Nucleus accumbens (tissue), 56 donors: ENCODE measurements at regions not wholly inside any gene's neighbourhood (a gene's known extent, or its start where the extent isn't known, plus 50 kb on each side); places are given as distances from the start of the nearest gene placed in this dataset.
"Not testable (repeated sequence)": the region's sequence is repeated elsewhere in the genome, so short reads cannot be mapped to it uniquely, and the experiment has no call there.

Source experiments
- DNase-seq, 56 donors: peaks; one replicate each; lab custom pipeline; 2025; lab: John Stamatoyannopoulos, UW

DNA sequence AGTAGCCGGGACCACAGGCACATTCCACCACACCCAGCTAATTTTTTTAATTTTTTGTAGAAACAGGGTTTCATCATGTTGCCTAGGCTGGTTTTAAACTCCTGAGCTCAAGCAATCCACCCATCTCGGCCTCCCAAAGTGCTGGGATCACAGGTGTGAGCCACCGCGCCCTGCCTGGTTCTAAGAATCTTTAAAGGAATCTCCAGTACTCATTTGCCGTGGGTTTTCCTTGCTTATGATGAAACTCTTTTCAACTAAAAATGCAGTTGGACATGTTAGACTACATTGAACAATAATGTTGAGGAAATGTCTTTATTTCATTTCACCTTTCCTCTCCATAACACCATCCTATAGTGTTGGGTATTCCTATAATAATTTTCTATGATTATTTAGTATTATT, 121.6 kb downstream of the ZNF281 start:
- DNase-seq: no peak

DNA sequence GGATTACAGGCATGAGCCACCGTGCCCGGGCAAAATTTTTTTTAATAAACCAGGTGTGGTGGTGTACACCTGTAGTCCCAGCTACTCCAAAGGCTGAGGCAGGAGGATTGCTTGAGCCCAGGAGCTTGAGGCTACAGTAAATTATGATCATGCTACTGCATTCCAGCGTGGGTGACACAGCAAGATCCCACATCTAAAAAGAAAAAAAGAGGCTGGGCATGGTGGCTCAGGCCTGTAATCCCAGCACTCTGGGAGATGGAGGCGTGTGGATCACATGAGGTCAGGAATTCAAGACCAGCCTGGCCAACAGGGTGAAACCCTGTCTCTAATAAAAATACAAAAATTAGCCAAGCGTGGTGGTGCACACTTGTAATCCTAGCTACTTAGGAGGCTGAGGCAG, 125.6 kb downstream of the ZNF281 start:
- not testable (repeated sequence) for DNase-seq

DNA sequence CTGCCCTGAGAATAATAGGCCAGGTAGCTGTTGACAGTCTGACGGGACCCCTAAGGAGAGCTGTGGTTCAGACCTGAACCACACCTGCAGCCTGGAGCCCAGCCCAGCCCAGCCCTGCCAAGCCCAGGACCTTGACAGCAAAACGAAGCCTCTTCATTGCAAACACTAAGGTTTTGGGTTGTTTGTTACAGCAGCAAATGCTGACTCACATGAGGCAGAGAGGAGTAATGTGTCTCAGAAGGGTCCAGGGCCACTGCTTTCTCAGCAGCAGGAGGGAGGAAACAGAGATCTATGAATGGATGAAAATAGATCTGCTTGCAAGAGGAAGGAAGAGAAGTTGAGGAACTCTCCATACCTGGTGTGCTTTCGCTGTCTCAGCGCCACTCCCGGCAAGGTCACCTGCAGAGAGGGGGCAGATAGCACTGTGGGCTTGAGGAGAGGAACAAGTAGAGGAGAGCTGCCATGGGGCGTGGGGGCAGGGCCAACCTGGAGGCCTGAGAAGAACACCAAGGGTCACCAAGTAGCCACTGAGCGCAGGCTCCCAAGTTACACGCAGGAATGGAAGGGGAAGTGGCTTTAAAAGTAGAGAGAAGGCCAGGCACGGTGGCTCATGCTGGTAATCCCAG, 127.2 kb downstream of the ZNF281 start:
- DNase-seq: no peak

DNA sequence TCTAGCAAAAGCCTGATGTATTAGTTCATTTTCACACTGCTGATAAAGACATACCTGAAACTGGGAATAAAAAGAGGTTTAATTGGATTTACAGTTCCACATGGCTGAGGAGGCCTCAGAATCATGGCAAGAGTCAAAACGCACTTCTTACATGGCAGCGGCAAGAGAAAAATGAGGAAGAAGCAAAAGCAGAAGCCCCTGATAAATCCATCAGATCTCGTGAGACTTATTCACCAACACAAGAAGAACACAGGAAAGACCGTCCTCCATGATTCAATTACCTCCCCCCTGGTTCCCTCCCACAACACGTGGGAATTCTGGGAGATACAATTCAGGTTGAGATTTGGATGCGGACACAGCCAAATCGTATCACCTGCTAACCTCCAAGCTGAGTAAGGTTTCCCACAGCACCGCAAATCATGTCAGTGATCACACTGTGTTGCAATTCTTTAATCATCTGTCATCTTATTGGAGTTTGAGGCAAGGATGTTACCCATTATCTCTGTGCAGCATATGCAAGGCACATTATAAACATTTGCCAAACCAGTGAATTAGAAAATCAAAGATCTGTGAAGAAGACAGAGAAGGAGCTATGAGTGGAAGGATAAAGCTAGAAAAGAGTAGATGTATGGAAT, 128.5 kb downstream of the ZNF281 start:
- DNase-seq: no peak

DNA sequence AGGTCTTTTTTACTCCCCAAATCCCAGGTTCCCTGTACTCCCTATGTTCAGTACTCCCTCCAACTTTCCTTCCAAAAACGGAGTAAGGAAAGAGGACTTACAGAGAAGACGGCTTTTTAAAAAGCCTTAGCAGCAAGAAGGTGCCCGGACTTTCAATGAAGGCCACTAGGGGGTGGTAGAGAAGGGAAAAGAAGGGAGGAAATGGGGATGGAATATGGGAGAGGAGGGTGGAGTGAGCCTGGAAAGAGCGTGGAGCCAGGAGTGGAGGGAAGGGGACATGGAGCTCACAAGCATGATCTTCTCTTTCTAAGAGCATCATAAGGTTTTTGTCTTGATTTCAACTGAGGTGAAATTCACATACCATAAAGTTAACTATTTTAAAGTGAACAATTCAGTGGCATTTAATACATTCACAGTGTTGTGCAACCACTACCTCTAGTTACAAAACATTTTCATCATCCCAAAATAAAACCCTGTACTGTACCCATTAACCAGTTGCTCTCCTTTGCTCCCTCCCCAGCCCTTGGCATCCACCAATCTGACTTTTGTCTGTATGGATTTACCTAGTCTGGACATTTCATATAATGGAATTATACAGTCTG, 129.9 kb downstream of the ZNF281 start:
- peak in 23 of 56 donors; percentile 2 to 48 (median 16) for DNase-seq

DNA sequence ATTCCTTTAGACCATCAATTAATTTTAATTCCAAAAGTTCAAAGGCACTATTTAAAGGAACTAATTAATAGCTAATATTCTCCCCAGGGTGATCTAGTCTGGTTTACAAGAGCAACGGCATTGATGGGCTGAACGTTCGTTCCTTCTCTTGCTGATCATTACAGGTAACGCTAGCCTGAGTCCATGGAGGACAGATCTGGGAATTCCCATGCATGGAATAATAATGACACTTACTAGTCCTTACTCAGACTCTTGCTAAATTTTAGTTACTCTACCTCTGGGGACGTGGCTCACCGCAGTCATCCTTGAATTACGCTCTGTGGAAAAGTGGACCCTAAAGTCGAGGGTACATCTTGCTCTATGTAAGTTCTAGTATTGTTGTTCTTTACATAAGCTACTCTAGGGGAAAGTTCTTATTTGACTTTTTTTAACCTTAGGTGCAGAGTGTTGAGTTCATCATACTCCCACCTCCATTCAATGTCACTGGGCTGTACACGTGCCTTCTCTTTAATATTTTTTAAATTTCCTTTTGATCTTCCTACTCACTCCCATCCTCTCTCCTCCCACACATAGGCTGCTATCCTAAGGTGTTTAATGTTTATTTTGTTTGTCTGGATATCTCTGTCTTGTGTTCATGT, 133.9 kb downstream of the ZNF281 start:
- no peak for DNase-seq

DNA sequence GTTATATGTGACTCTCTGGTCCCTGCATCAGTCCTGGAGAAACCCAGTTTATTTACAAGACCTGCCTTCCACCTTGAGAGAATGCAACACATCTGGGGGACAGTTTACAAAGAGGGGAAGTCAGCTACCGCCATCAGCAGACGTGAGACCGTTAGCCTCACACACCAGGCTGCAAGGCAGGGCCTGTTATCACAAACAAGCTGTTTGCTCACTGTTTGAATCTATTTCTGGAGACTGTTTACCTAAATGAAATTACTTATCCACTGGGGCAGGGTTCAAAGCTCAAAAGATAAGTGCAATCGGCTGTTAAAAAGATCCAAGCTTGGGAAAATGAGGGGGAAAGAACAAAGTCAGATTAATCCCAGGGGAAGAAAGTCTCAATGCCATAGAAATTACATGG, 134.4 kb downstream of the ZNF281 start:
- DNase-seq: no peak

DNA sequence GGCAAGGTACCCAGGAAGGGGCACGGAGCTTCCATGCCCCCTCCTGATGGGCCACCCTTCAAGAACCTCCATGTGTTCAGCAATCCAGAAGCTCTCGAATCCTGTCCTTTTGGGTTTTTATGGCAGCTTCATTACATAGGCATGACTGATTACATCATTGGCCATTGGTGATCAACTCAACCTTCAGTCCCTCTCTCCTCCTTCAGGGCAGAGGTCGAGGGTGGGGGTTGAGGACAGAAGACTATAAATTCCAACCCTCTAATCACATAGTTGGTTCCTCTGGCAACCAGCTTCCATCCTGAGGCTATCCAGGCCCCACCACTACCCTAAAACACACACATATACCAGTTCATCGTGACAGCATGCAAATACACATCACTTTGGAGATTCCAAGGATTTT, 135.7 kb downstream of the ZNF281 start:
- no peak for DNase-seq

DNA sequence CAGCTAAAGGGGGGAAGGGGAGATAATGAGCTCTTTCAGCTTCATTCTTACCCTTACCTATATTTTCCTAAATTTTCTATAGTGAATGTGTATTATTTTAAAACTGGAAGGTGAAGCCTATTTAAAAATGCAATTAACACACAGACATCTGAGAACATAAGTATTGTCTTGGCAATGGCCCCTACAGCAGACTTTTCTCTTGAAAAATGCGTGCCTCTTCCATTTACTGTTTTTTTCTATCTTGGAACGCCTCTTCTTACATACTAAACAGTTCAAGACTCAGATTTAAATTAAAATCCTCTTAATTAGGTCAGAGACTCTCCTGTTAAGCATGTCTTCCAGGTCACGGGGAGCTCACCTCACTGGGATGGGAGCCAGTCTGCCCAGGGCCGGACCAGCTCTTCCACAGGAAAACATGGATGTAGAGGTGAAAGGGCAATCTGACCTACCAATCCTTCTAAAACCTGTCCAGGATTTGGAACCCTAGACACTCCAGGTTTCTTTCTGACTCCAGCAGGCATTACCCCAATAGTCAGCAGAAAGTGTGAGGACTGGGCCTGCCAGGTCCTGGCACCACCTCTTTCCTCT, 137.3 kb downstream of the ZNF281 start:
- DNase-seq: no peak

DNA sequence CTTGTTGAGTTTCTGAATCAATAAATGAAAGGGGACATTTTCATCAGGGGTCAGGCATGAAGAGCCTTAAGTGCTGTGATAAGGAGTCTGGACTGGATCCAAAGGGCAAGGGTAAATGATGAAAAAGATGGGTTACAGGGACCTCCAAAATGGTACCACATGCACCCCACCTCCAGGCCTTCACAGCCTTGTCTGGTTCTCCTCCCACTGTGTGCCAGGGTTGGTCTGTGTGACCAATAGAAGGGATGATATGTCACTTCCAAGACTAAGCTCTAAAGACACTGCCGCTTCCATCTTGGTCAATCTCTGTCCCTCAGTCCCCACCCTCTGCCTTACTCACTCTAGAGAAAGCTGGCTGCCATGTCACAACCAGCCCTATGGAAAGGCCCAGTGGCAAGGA, 140.6 kb downstream of the ZNF281 start:
- DNase-seq: no peak

DNA sequence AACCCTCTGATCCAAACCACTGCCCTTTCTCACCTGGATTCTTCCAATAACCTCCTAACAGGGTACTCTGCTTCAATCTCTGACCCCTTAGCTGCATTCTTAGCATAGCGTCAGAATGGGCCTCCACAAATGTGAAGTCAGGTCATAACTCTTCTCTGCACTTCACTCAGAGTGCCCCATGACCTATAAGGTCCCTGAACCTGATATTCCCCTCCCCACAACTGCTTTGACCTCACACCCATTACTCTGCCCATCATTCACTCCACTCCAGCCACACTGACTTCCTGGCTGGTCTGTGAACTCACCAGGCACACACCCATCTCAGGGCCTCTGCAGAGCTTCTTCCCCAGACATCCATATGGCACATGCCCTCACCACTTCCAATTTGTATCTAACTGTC, 141.9 kb downstream of the ZNF281 start:
- no peak for DNase-seq

DNA sequence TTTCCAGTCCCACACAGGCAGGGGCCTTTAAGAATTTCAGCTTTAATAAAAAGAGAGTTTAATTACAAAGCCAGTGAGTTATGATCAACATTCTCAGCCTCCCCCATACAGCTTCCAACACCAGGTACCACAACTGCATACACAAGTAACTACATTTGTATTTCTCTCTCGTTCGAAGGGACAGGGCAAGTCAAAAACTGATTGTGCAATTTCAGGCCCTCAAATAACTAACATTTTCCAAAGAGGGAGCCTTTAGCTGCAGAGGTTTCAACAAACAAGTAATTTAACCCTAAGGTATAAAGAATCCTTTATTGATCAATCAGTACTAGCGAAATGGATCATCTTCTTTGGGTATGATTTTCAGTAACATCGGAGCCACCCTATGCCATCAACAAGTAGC, 142.4 kb downstream of the ZNF281 start:
- DNase-seq: no peak

DNA sequence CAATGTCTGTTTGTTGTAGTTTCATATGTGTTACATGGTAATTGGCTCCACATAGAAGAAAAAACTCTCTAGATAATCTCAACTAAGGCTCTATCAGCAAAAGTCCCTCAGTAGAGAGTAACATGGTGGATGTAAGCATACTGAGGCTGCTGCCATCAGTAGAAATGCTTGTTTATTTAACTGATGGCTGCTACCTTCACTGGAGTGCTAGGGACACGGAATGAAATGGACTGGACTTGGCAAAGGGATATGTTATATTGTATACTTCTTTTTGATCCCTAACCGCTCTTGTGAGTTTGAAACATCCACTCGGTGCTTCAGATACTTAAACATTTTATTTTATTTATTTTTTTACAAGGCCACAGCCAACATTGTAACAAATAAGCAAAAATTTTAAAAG, 143.0 kb downstream of the ZNF281 start:
- no peak for DNase-seq

DNA sequence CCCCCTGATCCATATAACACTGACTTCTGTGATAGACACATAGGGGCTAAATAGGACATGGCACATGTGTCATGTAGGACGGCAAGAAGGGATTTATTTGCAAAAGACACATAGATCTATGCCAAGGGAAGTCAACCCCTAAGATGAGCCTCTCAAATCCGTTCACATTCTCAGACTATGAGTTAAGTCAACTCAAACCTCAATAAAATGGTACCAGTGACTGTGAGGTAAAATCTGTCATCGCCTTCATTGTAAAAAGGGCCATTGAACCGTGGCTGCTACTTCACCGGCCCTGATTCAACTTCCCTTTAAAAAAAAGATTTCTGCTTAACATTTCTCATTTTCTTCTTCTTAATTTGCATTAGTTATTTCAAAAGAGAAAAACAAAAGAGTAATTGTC, 144.0 kb downstream of the ZNF281 start:
- DNase-seq: no peak

DNA sequence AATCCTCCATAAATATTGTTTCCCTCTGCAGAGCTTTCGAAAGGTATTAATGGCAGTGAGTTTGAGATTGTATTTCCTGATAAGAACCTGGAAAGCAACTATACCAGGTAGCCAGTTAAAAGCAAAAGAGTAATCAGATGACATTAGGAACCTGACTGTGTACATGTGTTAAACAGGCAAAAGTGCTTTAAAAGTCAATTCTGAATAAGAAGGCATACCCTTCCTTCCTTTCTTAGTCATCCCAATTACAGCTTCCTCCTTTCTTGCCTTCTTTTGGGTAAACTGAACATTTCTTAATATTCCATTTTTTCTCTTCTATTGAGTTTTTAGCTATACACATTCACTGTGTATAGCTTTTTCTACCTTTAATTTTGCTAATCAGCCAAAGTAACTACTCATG, 144.7 kb downstream of the ZNF281 start:
- no peak for DNase-seq

DNA sequence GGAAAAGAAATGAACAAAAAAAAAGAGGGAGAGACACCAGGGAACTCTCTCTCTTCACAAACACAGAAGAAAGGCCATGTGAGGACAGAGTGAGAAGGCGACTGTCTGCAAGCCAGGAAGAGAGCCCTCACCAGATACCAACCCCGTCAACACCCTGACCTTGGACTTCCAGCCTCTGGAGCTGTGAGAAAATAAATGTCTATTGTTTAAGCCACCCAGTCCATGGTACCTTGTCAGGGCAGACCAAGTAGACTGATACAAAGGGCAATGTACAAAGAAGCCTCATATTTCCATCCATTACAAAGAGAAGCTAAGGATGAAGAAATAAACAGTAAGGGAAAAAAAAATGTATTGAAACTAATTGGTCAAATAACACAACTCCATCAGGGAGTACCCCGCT, 146.6 kb downstream of the ZNF281 start:
- no peak for DNase-seq

DNA sequence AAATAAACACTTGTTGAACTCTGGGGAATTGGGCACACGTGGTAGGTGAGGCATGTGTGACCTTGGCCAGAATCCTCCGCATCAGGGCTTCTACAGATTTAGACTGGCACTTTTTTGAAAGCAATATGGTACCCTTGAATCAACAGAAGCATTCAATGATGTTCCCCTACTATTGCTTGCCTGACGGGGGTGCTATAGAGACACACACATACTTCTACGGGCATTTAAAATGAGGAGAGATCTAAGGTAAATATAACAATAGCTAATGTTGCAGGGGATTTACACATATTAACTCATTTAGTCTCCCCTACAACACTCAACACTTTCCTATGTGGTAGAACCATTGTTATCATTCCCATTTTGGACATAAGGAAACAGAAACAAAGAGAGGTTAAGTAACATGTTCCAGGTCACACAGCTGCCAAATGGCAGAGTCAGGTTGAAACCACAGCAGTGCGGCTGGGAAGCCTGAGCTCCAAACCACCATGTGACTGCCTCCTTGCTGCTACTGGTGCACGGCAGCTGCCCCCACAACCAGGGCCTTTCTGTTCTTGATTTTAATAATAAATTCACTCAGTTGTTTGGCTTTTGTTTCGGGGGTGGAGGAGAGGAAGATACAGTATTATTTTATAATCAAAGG, 147.4 kb downstream of the ZNF281 start:
- DNase-seq: no peak

DNA sequence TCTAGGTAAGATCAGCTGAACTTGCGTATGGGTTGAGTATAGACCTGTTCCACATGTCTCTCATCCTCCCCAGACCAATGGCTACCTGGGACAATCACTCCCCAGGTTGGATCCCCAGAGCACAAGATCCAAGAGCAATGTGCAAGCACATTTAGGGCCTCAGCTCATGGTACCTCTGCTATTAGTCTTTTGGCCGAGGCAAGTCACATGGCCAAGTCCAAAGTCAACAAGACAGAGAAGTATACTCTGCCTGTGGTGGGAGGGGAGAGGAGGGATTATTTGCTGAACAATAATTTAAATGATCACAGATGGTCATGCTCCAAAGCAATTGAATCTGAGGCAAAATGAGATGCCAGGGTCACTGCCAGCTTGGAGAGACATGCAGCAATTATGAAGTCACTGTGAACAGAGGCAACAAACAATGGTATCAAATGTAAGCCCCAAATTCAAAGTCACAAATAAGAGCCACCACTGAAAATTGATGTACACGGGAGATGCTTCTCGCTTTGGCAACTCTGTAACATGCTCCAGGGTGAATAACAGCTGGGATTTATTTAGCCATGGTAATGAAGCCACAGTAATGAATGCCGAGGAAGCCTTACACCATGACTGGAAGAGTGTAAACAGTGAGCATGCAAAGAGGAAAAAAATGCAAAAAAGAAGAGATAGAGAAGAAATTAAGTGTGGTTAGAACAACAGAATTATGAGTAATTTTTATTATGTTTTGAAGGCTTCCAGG, 149.1 kb downstream of the ZNF281 start:
- DNase-seq: no peak

DNA sequence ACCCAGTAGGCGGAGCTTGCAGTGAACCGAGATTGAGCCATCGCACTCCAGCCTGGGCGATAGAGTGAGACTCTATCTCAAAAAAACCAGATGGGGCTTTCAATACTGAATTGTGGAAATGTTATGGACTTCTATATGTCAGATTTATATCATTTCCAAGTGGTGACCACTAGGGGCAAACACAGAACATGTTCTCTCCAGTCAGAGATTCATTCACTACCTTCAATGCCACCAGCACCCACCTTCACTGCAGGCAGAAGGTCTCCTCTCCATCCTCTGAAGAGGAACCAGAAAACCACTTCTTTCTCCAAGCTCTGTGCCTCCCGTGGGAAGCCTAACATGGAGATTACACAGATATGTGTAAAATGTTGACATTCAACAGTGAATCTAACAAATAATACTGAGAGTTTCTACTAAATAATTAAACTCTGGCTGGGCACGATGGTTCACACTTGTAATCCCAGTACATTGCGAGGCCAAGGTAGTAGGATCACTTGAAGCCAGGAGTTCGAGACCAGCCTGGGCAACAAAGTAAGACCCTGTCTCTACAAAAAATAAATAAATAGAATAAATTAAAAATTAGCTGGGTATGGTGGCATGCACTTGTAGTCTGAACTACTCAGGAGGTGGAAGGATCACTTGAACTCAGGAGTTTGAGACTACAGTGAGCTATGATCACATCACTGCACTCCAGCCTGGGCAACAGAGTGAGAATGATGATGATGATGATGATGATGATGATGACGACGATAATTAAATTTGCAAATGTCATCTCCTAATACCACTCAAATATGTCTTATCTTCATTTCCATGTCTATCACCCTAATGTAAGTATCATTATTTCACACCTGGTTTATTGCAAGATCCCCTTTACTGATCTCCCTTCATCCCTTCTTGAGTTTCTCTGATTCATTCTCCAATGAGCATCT, 151.1 kb downstream of the ZNF281 start:
- no peak for DNase-seq
